A673 (cell line): ENCODE measurements at regions not wholly inside any gene's neighbourhood (a gene's known extent, or its start where the extent isn't known, plus 50 kb on each side); places are given as distances from the start of the nearest gene placed in this dataset.

ENCODE experiments used
- CTCF ChIP-seq: fragments of 300-800, 200-600 bp; sonication (generic); conservative IDR thresholded peaks from 2 replicates; pipeline ENCODE4 v1.5.1; 2017; ENCODE audit warnings: low read depth, mild to moderate bottlenecking, antibody characterized with exemption, low read length, moderate library complexity, mixed read lengths
- EZH2 ChIP-seq: fragments of 200-600 bp; sonication (generic); IDR thresholded peaks from 2 replicates; pipeline ENCODE4 v1.6.1; 2017; ENCODE audit warnings: borderline replicate concordance, low read depth, mild to moderate bottlenecking, mixed read lengths, antibody characterized with exemption, low read length; ENCODE audit not compliant: poor library complexity, severe bottlenecking

- TF ChIP-seq CTCF (no peak), EZH2 (no peak)
Measured at GRCh38 chr7:46137725-46138124, 216.7 kb upstream of the IGFBP3 start.
